Naive thymus-derived CD4-positive, alpha-beta T cell (primary cell): ENCODE measurements at regions not wholly inside any gene's neighbourhood (a gene's known extent, or its start where the extent isn't known, plus 50 kb on each side); places are given as distances from the start of the nearest gene placed in this dataset.
A peak's percentile ranks its signal among the peaks of the same experiment; 100 is the strongest.

Experiments used
- ATAC-seq: fragments of 150-1000 bp; cut with Tn5 transposase; 2 replicates; pipeline ENCODE4 v1.10.0; 2021; ENCODE audit warnings: mild to moderate bottlenecking, moderate library complexity
- CTCF ChIA-PET: fragments of 350-600 bp; sonication (Branson Sonifier 250); formaldehyde crosslinking; loops from one replicate; lab custom pipeline; 2021; ENCODE audit warnings: antibody characterized with exemption; lab: Charles Lee
- POLR2A ChIA-PET: fragments of 350-600 bp; sonication (Branson Sonifier 250); formaldehyde crosslinking; loops from one replicate; lab custom pipeline; 2021; ENCODE audit warnings: antibody characterized with exemption, inconsistent platforms; lab: Charles Lee
- DNase-seq, 9 donors: peaks; one replicate each; pipeline versions ENCODE4 v3.0.0 to v3.0.0-alpha.2; 2020 to 2022; ENCODE audit warnings: mixed read lengths in 1 of 9
- H3K27ac ChIP-seq: one replicate; pipeline ENCODE4 v1.7.0; 2013; ENCODE audit warnings: mild to moderate bottlenecking, low read depth, low read length, moderate library complexity
- H3K27me3 ChIP-seq, 2 donors: one replicate each; pipeline ENCODE4 v1.7.0; 2013; ENCODE audit warnings: low read length in 2 of 2, mild to moderate bottlenecking in 2 of 2, moderate library complexity in 2 of 2; ENCODE audit not compliant: control insufficient read depth in 2 of 2, insufficient read depth in 2 of 2
- H3K36me3 ChIP-seq, 3 experiments: 1 replicate in 2 of 3; 2 replicates in 1 of 3; pipeline ENCODE4 v1.7.0; 2013; ENCODE audit warnings: low read length in 3 of 3, mild to moderate bottlenecking in 3 of 3, moderate library complexity in 1 of 3; ENCODE audit not compliant: insufficient read depth in 3 of 3, control insufficient read depth in 2 of 3
- H3K4me1 ChIP-seq, 2 donors: one replicate each; pipeline ENCODE4 v1.7.0; 2013; ENCODE audit warnings: low read length in 2 of 2, mild to moderate bottlenecking in 2 of 2, moderate library complexity in 1 of 2; ENCODE audit not compliant: control insufficient read depth in 2 of 2, insufficient read depth in 2 of 2
- H3K4me3 ChIP-seq: 2 replicates; pipeline ENCODE4 v1.7.0; 2013; ENCODE audit warnings: mild to moderate bottlenecking, low read length
- H3K9me3 ChIP-seq, 3 experiments: 1 replicate in 2 of 3; 2 replicates in 1 of 3; pipeline ENCODE4 v1.7.0; 2013; ENCODE audit warnings: low read length in 3 of 3; ENCODE audit not compliant: control insufficient read depth in 2 of 3
- H3K27ac Mint-ChIP-seq, 9 donors: one replicate each; pipeline ENCODE4 v1.8.0; 2020 to 2022; ENCODE audit warnings: mixed read lengths in 9 of 9, mild to moderate bottlenecking in 8 of 9, moderate library complexity in 5 of 9, inconsistent platforms in 2 of 9
- H3K27me3 Mint-ChIP-seq, 5 donors: one replicate each; pipeline ENCODE4 v1.8.0; 2021 to 2022; ENCODE audit warnings: mixed read lengths in 5 of 5, mild to moderate bottlenecking in 1 of 5
- H3K36me3 Mint-ChIP-seq, 5 donors: one replicate each; pipeline ENCODE4 v1.8.0; 2020 to 2022; ENCODE audit warnings: mixed read lengths in 5 of 5, mild to moderate bottlenecking in 3 of 5, inconsistent platforms in 1 of 5
- H3K4me1 Mint-ChIP-seq, 7 donors: one replicate each; pipeline ENCODE4 v1.8.0; 2020 to 2022; ENCODE audit warnings: mixed read lengths in 7 of 7, mild to moderate bottlenecking in 3 of 7, inconsistent platforms in 1 of 7
- H3K4me3 Mint-ChIP-seq, 10 donors: one replicate each; pipeline ENCODE4 v1.8.0; 2020 to 2022; ENCODE audit warnings: mild to moderate bottlenecking in 10 of 10, mixed read lengths in 10 of 10, moderate library complexity in 6 of 10, inconsistent platforms in 2 of 10
- H3K9me3 Mint-ChIP-seq, 11 donors: one replicate each; pipeline ENCODE4 v1.8.0; 2020 to 2022; ENCODE audit warnings: mixed read lengths in 11 of 11, mild to moderate bottlenecking in 4 of 11, inconsistent platforms in 1 of 11, moderate library complexity in 1 of 11
- intact Hi-C, 2 donors: fragments of 100-400 bp; cut with micrococcal nuclease; formaldehyde crosslinking; loops; one replicate each; pipeline ENCODE4 v1.15.1; 2023

GRCh38 chr2:147515213-147515612, 329.6 kb upstream of the ACVR2A start:
- Histone ChIP-seq H3K9me3 (no peaks in the 10 kb centered on the region), H3K27ac (no peak overlapping the region), H3K36me3 (no peaks in the 10 kb centered on the region), H3K27me3 (no peaks in the 10 kb centered on the region), H3K4me3 (no peak overlapping the region), H3K4me1 (peaks cover 0 to 9% of the 10 kb centered on the region in 2 donors)
- Mint-ChIP-seq H3K36me3 (peaks cover 0 to 15% (median 0%) of the 10 kb centered on the region in 5 donors), H3K27ac (no peak overlapping the region), H3K27me3 (peaks cover 0 to 5% (median 0%) of the 10 kb centered on the region in 5 donors), H3K4me3 (no peak overlapping the region), H3K4me1 (peaks cover 5 to 20% (median 12%) of the 10 kb centered on the region in 7 donors), H3K9me3 (peaks cover 0 to 5% (median 0%) of the 10 kb centered on the region in 11 donors)
- intact Hi-C loops = no loop called here
- CTCF ChIA-PET = no interaction called here
- ATAC-seq (no peak), DNase-seq (no peak)
- POLR2A ChIA-PET = interaction anchor here (0.7 kb wide), 1 partner anchor 10 kb away, joined by 3 read pairs; no protein-coding TSS in a partner anchor

DNA sequence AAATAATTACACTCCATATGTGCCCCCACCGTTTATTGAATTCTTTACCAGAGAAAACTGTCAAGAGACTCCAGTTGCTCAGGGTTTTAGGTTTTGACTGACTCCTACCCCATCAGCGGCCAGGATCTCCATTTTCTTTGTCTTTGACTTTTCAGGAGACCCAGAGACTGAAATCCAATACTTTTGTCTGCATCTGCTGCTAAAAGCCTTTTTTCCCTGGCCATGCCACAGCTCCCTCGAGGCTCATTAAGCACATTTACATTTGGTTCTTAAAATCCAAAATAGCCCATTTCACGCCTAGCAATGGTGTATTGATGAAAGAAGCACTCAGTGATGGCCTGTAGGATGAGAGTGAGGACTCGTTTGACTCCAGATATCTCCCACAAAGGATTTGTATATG, 332.6 kb upstream of the ACVR2A start:
- Histone ChIP-seq H3K27me3 (no peaks in the 10 kb centered on the region), H3K36me3 (no peaks in the 10 kb centered on the region), H3K4me3 (no peak overlapping the region), H3K27ac (no peak overlapping the region), H3K9me3 (no peaks in the 10 kb centered on the region), H3K4me1 (peaks cover 0 to 9% of the 10 kb centered on the region in 2 donors)
- Mint-ChIP-seq H3K4me1 (peaks cover 5 to 20% (median 12%) of the 10 kb centered on the region in 7 donors), H3K27me3 (peaks cover 0 to 2% (median 0%) of the 10 kb centered on the region in 5 donors), H3K4me3 (no peak overlapping the region), H3K27ac (peak overlapping the region in 1 of 9 donors; percentile 23), H3K36me3 (peaks cover 0 to 5% (median 0%) of the 10 kb centered on the region in 5 donors), H3K9me3 (peaks cover 0 to 4% (median 0%) of the 10 kb centered on the region in 11 donors)
- ChIA-PET CTCF (no interaction called here), POLR2A (no interaction called here)
- ATAC-seq (no peak), DNase-seq (no peak)
- intact Hi-C loops = no loop called here

DNA sequence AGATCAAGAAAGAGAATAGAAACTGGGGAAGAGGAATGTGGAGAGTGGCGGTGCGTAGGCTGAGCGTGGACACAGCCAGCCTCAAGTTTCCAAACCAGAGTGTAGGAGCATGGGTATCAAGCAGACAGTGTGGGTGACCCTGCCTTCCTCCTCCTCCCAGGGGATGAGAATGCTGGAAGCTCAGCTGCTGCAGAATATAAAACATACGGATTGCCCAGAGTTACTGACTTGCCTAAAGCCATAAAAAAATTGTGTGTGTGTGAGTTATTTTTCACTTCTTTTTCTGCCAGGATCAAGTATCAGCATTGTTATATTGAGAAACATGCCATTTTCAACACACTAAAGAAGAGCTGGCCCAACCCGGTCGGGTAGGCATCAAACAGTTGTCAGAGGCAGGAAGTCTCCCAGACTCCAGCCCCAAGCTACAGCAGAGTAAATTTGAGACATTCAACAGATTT, 333.3 kb upstream of the ACVR2A start:
- peaks cover 5 to 20% (median 12%) of the 10 kb centered on the region in 7 donors for H3K4me1 Mint-ChIP-seq
- H3K9me3 ChIP-seq = no peaks in the 10 kb centered on the region
- H3K27me3 ChIP-seq = no peaks in the 10 kb centered on the region
- H3K27ac Mint-ChIP-seq = peak overlapping the region in 2 of 9 donors; percentile 28 to 69
- no peak overlapping the region for H3K27ac ChIP-seq
- ATAC-seq (peak; percentile 47), DNase-seq (peak in 6 of 9 donors; percentile 17 to 38 (median 27))
- H3K4me3 Mint-ChIP-seq = peak overlapping the region in 3 of 10 donors; percentile 4 to 32 (median 18)
- no peak overlapping the region for H3K4me3 ChIP-seq
- H3K27me3 Mint-ChIP-seq = peaks cover 0 to 2% (median 0%) of the 10 kb centered on the region in 5 donors
- peaks cover 0 to 9% of the 10 kb centered on the region in 2 donors for H3K4me1 ChIP-seq
- intact Hi-C loops = no loop called here
- peaks cover 0 to 4% (median 0%) of the 10 kb centered on the region in 5 donors for H3K36me3 Mint-ChIP-seq
- H3K36me3 ChIP-seq = no peaks in the 10 kb centered on the region
- H3K9me3 Mint-ChIP-seq = peaks cover 0 to 2% (median 0%) of the 10 kb centered on the region in 11 donors
- POLR2A ChIA-PET = interaction anchor here (0.7 kb wide), 1 partner anchor 132 kb away, joined by 3 read pairs; no protein-coding TSS in a partner anchor
- CTCF ChIA-PET = no interaction called here

DNA sequence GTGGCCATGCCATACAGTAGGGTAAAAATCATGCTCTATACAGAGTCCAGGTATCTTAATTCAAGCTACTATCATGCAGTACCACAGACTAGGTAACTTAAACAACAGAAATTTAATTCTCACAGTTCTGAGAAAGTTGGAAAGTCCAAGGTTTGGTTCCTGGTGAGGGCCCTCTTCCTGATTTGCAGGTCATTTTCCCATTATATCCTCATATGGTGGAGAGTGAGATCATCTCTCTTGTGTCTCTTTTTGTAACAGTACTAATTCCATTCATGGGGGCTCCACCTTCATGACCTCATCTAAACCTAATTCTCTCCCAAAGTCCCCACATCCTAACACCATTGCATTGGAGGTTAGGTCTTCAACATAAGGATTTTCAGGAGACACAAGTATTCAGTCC, 335.0 kb upstream of the ACVR2A start:
- Mint-ChIP-seq H3K36me3 (peaks cover 0 to 4% (median 0%) of the 10 kb centered on the region in 5 donors), H3K9me3 (peaks cover 0 to 4% (median 0%) of the 10 kb centered on the region in 11 donors), H3K27me3 (peaks cover 0 to 2% (median 0%) of the 10 kb centered on the region in 5 donors), H3K4me3 (no peak overlapping the region), H3K4me1 (peaks cover 5 to 21% (median 12%) of the 10 kb centered on the region in 7 donors), H3K27ac (no peak overlapping the region)
- Histone ChIP-seq H3K27ac (no peak overlapping the region), H3K36me3 (no peaks in the 10 kb centered on the region), H3K4me3 (no peak overlapping the region), H3K27me3 (no peaks in the 10 kb centered on the region), H3K4me1 (peaks cover 0 to 9% of the 10 kb centered on the region in 2 donors), H3K9me3 (no peaks in the 10 kb centered on the region)
- ChIA-PET POLR2A (no interaction called here), CTCF (no interaction called here)
- DNase-seq (no peak), ATAC-seq (no peak)
- intact Hi-C loops = loop anchor here (10.0 kb wide), 2 partner anchors 335 to 1135 kb away; partner anchors contain the start of genes ACVR2A (in 1 of the 2) and EPC2 (in 1 of the 2)

DNA sequence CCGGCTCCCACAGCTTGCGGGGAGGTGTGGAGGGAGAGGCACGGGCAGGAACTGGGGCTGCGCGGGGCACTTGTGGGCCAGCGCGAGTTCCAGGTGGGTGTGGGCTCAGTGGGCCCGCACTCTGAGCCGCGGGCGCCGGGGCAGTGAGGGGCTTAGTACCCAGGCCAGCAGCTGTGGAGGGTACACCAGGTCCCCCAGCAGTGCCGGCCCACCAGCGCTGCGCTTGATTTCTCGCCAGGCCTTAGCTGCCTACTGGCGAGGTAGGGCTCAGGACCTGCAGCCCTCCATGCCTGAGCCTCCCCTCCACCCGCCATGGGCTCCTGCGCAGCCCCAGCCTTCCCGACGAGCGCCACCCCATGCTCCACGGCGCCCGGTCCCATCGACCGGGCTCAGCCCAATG, 337.9 kb upstream of the ACVR2A start:
- Histone ChIP-seq H3K27me3 (no peaks in the 10 kb centered on the region), H3K4me3 (no peak overlapping the region), H3K27ac (no peak overlapping the region), H3K9me3 (no peaks in the 10 kb centered on the region), H3K4me1 (peaks cover 0 to 7% of the 10 kb centered on the region in 2 donors), H3K36me3 (no peaks in the 10 kb centered on the region)
- no peak for DNase-seq
- intact Hi-C loops = loop anchor here (10.0 kb wide), 2 partner anchors 338 to 1138 kb away; partner anchors contain the start of genes ACVR2A (in 1 of the 2) and EPC2 (in 1 of the 2)
- ChIA-PET CTCF (no interaction called here), POLR2A (no interaction called here)
- Mint-ChIP-seq H3K4me1 (peaks cover 14 to 37% (median 27%) of the 10 kb centered on the region in 7 donors), H3K4me3 (no peak overlapping the region), H3K9me3 (peaks cover 0 to 14% (median 0%) of the 10 kb centered on the region in 11 donors), H3K36me3 (peaks cover 0 to 20% (median 0%) of the 10 kb centered on the region in 5 donors), H3K27me3 (peaks cover 0 to 2% (median 0%) of the 10 kb centered on the region in 5 donors), H3K27ac (no peak overlapping the region)
- no peak for ATAC-seq

DNA sequence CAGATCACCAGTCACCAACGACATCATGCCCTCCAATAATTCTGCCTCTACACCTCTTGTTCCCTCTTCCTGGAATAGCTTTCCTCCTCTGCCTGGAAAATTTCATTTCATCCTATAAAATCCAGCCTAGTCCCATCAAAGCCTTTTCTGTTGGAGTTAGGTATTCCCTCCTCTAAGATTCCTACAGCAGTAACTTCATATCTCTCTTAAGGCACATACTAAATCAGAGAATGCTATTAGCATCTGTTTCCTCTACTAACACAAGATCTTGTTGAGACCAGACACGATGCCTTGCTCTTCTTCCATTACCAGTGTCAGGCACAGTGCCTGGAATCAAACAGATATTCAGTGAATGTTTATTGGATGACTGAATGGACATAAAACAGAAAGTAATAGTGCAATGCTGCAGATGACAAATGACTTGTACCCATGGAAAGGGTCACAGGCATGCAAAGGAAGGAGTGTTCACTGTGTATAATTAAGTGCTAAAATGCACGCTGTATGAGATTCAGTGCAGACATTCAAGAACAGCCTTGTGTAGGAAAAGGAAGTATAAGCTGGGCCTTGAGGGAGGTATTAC, 342.0 kb upstream of the ACVR2A start:
- H3K27ac Mint-ChIP-seq = no peak overlapping the region

More for the DNA sequence above, 342.0 kb upstream of the ACVR2A start:
- ATAC-seq (no peak), DNase-seq (no peak)
- no peak overlapping the region for H3K27ac ChIP-seq
- H3K27me3 ChIP-seq = no peaks in the 10 kb centered on the region
- no peaks in the 10 kb centered on the region for H3K27me3 Mint-ChIP-seq
- intact Hi-C loops = loop anchor here (5.0 to 10.0 kb wide), 4 partner anchors 206 to 1142 kb away; partner anchors contain the start of genes ACVR2A (in 1 of the 2) and EPC2 (in 1 of the 2)
- peaks cover 0 to 21% (median 0%) of the 10 kb centered on the region in 5 donors for H3K36me3 Mint-ChIP-seq
- H3K4me1 ChIP-seq = peaks cover 9 to 13% of the 10 kb centered on the region in 2 donors
- H3K4me3 Mint-ChIP-seq = no peak overlapping the region
- no peak overlapping the region for H3K4me3 ChIP-seq
- peaks cover 21 to 50% (median 35%) of the 10 kb centered on the region in 7 donors for H3K4me1 Mint-ChIP-seq
- H3K9me3 Mint-ChIP-seq = peaks cover 0 to 16% (median 0%) of the 10 kb centered on the region in 11 donors
- ChIA-PET POLR2A (no interaction called here), CTCF (no interaction called here)
- no peaks in the 10 kb centered on the region for H3K9me3 ChIP-seq
- no peaks in the 10 kb centered on the region for H3K36me3 ChIP-seq
